ENCODE measurements at regions not wholly inside any gene's neighbourhood (a gene's known extent, or its start where the extent isn't known, plus 50 kb on each side); places are given as distances from the start of the nearest gene placed in this dataset.

DNA sequence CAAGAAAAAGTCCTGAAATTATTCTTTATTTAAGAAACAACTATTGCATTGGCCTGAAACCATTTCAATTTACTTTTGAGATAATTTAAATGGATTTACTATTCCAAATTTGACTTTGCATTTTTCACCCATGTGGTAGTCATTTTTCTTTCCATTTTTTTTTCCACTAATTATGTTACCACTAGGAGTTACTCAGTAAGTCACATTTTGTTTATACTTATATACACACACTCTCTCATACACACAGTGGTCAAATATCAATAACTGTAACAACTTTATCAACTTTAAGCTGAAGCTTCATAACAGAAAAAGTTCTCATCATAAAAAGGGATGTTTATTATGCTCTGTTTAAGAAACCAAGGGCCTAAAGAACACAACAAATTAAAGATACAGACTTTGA lies 222.8 kb downstream of the SIPA1L2 start:
- H3K27ac ChIP-seq = no peak overlapping the region
- TF ChIP-seq, protein P1, sequence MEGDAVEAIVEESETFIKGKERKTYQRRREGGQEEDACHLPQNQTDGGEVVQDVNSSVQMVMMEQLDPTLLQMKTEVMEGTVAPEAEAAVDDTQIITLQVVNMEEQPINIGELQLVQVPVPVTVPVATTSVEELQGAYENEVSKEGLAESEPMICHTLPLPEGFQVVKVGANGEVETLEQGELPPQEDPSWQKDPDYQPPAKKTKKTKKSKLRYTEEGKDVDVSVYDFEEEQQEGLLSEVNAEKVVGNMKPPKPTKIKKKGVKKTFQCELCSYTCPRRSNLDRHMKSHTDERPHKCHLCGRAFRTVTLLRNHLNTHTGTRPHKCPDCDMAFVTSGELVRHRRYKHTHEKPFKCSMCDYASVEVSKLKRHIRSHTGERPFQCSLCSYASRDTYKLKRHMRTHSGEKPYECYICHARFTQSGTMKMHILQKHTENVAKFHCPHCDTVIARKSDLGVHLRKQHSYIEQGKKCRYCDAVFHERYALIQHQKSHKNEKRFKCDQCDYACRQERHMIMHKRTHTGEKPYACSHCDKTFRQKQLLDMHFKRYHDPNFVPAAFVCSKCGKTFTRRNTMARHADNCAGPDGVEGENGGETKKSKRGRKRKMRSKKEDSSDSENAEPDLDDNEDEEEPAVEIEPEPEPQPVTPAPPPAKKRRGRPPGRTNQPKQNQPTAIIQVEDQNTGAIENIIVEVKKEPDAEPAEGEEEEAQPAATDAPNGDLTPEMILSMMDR (IDR thresholded peaks at IDR 0.05) = no peak
- H3K4me3 ChIP-seq = no peak overlapping the region
- DNase-seq (no peak), ATAC-seq (no peak)
- peaks cover 11% of the 10 kb centered on the region for H3K9me3 ChIP-seq
- no peaks in the 10 kb centered on the region for H3K27me3 ChIP-seq
- intact Hi-C loops (cut with DNase I) = no loop called here
- peaks cover 19% of the 10 kb centered on the region for H3K36me3 ChIP-seq
- no peaks in the 10 kb centered on the region for H3K4me1 ChIP-seq

DNA sequence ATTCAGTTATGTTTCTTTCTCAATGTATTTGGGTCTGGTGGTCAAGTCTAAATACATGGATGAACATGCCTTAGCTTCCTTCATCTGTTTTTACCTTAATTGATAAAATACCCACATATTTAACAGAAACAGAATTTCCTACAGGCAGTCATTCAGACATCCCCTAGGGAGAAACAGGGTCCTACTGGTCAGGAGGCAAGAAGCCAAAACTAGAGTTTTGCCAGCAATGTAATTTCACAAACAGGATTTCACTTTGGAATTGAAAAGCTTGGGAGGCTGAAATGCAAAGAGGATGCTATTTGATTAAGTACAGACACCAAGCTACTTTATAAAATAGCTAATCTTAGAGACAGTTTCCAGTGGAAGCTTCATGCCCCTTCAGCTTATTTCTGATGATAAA lies 224.2 kb downstream of the SIPA1L2 start:
- peaks cover 11% of the 10 kb centered on the region for H3K9me3 ChIP-seq
- no peaks in the 10 kb centered on the region for H3K27me3 ChIP-seq
- intact Hi-C loops (cut with DNase I) = no loop called here
- peaks cover 30% of the 10 kb centered on the region for H3K36me3 ChIP-seq
- no peaks in the 10 kb centered on the region for H3K4me1 ChIP-seq
- no peak overlapping the region for H3K4me3 ChIP-seq
- TF ChIP-seq, protein P1 (IDR thresholded peaks at IDR 0.05) = no peak
- no peak for DNase-seq
- ATAC-seq = no peak
- H3K27ac ChIP-seq = no peak overlapping the region

DNA sequence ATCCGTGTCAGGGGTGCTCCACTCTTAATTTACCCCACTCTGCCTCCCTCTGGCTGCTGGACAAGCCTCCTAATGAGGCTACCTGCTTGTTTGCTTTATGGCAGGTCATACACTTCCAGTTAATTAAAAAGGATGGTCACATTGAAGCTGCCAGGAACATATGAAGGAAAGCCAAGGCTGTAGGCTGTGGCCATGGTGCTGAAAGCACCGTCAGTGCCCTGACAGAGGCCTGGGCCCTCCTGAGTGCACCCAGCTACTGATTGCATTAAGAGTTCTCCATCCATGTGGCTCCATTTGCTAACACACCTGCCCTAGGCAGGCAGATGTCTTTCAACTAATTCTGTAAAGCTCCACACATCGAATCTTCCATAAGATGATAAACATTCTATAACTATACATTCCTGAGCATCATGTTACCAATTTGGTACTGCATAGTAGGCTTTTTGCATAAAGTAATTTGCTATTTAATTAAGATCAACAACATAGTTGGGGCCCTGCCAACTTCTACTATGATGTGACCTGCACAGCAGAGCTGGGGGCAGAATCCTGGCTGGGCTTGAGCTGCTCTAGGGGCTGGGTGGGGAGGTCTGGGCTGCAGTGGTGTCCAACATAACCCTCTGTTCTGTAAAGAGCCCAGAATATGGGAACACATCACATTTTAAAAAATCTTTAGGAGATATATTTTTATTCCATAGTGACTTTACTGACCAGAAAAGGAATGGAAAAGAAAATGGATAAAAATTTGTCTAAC lies 224.8 kb downstream of the SIPA1L2 start:
- H3K27me3 ChIP-seq = no peaks in the 10 kb centered on the region
- no peak for DNase-seq
- no peaks in the 10 kb centered on the region for H3K4me1 ChIP-seq
- H3K36me3 ChIP-seq = peaks cover 37% of the 10 kb centered on the region
- TF ChIP-seq, protein P1 (IDR thresholded peaks at IDR 0.05) = no peak
- H3K9me3 ChIP-seq = peaks cover 11% of the 10 kb centered on the region
- H3K4me3 ChIP-seq = no peak overlapping the region
- no peak overlapping the region for H3K27ac ChIP-seq
- no peak for ATAC-seq
- intact Hi-C loops (cut with DNase I) = no loop called here

DNA sequence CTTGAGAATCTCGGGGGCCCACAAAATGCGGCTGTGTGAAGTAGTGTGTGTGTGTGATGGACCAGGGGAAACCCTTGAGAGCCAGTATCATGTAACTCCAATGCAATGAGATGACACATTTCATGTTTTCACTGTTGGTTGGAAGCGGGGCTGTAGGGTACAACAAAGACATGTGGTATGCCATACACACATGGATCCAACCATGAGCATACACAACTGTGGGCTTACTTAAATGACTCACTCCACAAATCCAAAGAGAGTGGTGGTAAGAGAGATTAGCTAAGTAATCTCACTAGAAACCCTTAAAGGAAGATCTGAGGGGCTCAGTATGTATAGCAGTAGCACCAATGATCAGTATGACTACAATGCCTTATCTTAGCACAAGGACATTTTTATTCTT lies 225.7 kb downstream of the SIPA1L2 start:
- intact Hi-C loops (cut with DNase I) = no loop called here
- ATAC-seq = no peak
- H3K4me1 ChIP-seq = no peaks in the 10 kb centered on the region
- DNase-seq = no peak
- H3K9me3 ChIP-seq = peaks cover 1% of the 10 kb centered on the region
- no peaks in the 10 kb centered on the region for H3K27me3 ChIP-seq
- H3K4me3 ChIP-seq = no peak overlapping the region
- H3K27ac ChIP-seq = no peak overlapping the region
- TF ChIP-seq, protein P1 (IDR thresholded peaks at IDR 0.05) = no peak
- H3K36me3 ChIP-seq = peaks cover 39% of the 10 kb centered on the region

DNA sequence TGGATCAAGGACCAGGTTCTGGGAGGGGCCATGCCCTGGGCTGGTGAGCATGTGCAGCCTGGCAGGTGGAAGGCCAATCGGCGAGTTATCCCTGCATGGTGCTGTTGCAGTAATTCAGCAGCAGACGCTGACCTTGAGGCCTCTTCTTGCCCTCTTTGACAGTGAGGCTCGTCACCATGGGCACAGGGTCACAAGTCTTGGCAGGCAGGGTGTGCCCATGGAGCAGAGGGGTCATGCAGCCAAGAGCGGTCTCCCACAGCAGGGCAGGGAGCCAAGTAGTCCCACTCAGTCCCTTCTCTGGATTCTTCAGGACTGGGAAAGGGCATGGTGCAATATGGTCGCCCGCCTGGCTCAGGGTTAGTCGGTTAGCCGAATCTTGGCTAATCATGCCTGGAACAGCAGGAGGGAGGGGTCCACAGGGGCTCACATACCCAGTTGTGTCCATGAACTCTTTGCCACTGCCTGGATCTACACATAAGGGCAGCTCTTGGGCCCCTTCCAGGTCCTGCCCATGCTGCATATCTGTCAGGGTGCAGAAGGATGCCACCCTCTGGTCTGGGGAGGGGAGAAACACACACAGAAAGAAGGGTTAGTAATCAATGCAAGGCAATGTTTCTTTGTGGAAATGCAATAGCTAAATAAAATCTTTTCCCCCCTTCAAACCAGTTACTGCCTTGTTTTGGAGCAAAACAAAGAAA lies 226.8 kb downstream of the SIPA1L2 start:
- TF ChIP-seq, protein P1 (IDR thresholded peaks at IDR 0.05) = no peak

More for the DNA sequence above, 226.8 kb downstream of the SIPA1L2 start:
- Histone ChIP-seq H3K4me1 (no peaks in the 10 kb centered on the region), H3K36me3 (peaks cover 49% of the 10 kb centered on the region), H3K9me3 (no peaks in the 10 kb centered on the region), H3K27me3 (no peaks in the 10 kb centered on the region), H3K4me3 (no peak overlapping the region), H3K27ac (no peak overlapping the region)
- no peak for DNase-seq
- intact Hi-C loops (cut with DNase I) = no loop called here
- ATAC-seq = no peak

All from upper lobe of right lung (tissue), 1 donor.